Suprapubic skin (tissue), 4 donors: ENCODE measurements at regions not wholly inside any gene's neighbourhood (a gene's known extent, or its start where the extent isn't known, plus 50 kb on each side); places are given as distances from the start of the nearest gene placed in this dataset.

Source experiments
- DNase-seq, 2 donors: peaks; one replicate each; pipeline ENCODE4 v3.0.0-alpha.2; 2019; ENCODE audit warnings: low spot score in 2 of 2
- H3K27ac ChIP-seq: fragments of 200-600 bp; sonication (generic); one replicate; pipeline ENCODE4 v1.5.1; 2019
- H3K27me3 ChIP-seq: fragments of 200-600 bp; sonication (generic); one replicate; pipeline ENCODE4 v1.5.1; 2019
- H3K36me3 ChIP-seq: fragments of 200-600 bp; sonication (generic); one replicate; pipeline ENCODE4 v1.5.1; 2019
- H3K4me1 ChIP-seq: fragments of 200-600 bp; sonication (generic); one replicate; pipeline ENCODE4 v1.5.1; 2019
- H3K4me3 ChIP-seq: fragments of 200-600 bp; sonication (generic); one replicate; pipeline ENCODE4 v1.5.1; 2019; ENCODE audit warnings: mild to moderate bottlenecking
- H3K9me3 ChIP-seq: fragments of 200-600 bp; sonication (generic); one replicate; pipeline ENCODE4 v1.5.1; 2019
- CTCF ChIP-seq, 2 donors: fragments of 200-600 bp in 1 of 2; fragments of 450-650 bp in 1 of 2; sonication (generic) in 1 of 2; IDR thresholded peaks; one replicate each; pipeline ENCODE4 v1.5.1; 2016 to 2019; ENCODE audit warnings: antibody characterized with exemption in 2 of 2, mild to moderate bottlenecking in 1 of 2, moderate library complexity in 1 of 2
- EP300 ChIP-seq: sonication (generic); formaldehyde crosslinking; IDR thresholded peaks from one replicate; pipeline ENCODE4 v1.6.1; 2017; ENCODE audit warnings: antibody characterized with exemption
- POLR2A ChIP-seq, 2 donors: fragments of 450-650 bp; IDR thresholded peaks; one replicate each; pipeline ENCODE4 v1.6.1; 2017; ENCODE audit warnings: antibody characterized with exemption in 2 of 2, mild to moderate bottlenecking in 2 of 2, moderate library complexity in 2 of 2
- POLR2AphosphoS5 ChIP-seq, 3 donors: sonication (generic); formaldehyde crosslinking; IDR thresholded peaks; one replicate each; pipeline ENCODE4 v1.6.1; 2017; ENCODE audit warnings: antibody characterized with exemption in 3 of 3
- WGBS: methylation state at CpG from one replicate; pipeline ENCODE4 v1.1.5; 2018; 5-methylcytosine and 5-hydroxymethylcytosine counted together

GRCh38 chr5:57600321-57600720, 117.7 kb upstream of the ACTBL2 start:
- no peaks in the 10 kb centered on the region for H3K27me3 ChIP-seq
- no peak overlapping the region for H3K27ac ChIP-seq
- H3K4me1 ChIP-seq: no peaks in the 10 kb centered on the region
- DNase-seq: no peak
- no peak overlapping the region for H3K4me3 ChIP-seq
- H3K9me3 ChIP-seq: no peaks in the 10 kb centered on the region
- TF ChIP-seq POLR2A (IDR thresholded peaks at IDR 0.05) (no peak), EP300 (no peak), CTCF (IDR thresholded peaks at IDR 0.05) (no peak), POLR2AphosphoS5 (IDR thresholded peaks at IDR 0.05) (no peak)
- no peaks in the 10 kb centered on the region for H3K36me3 ChIP-seq
- 55% methylated on average over 1 of the region's 1 CpG for WGBS

- Histone ChIP-seq H3K27me3 (no peaks in the 10 kb centered on the region), H3K4me1 (no peaks in the 10 kb centered on the region), H3K9me3 (no peaks in the 10 kb centered on the region), H3K36me3 (no peaks in the 10 kb centered on the region), H3K27ac (no peak overlapping the region), H3K4me3 (no peak overlapping the region)
- TF ChIP-seq POLR2A (IDR thresholded peaks at IDR 0.05): no peak
- TF ChIP-seq CTCF (IDR thresholded peaks at IDR 0.05): no peak
- TF ChIP-seq POLR2AphosphoS5 (IDR thresholded peaks at IDR 0.05): no peak
- TF ChIP-seq EP300: no peak
- DNase-seq: no peak
- 77% methylated on average over 3 of the region's 3 CpGs for WGBS
Observed at GRCh38 chr5:57598756-57599155, 116.1 kb upstream of the ACTBL2 start.

- no peak overlapping the region for H3K27ac ChIP-seq
- WGBS: 94% methylated on average over 10 of the region's 10 CpGs
- H3K9me3 ChIP-seq: no peaks in the 10 kb centered on the region
- no peak for TF ChIP-seq EP300
- TF ChIP-seq CTCF (IDR thresholded peaks at IDR 0.05): no peak
- no peak for TF ChIP-seq POLR2A (IDR thresholded peaks at IDR 0.05)
- no peak for TF ChIP-seq POLR2AphosphoS5 (IDR thresholded peaks at IDR 0.05)
- no peaks in the 10 kb centered on the region for H3K4me1 ChIP-seq
- H3K4me3 ChIP-seq: no peak overlapping the region
- no peak for DNase-seq
- no peaks in the 10 kb centered on the region for H3K27me3 ChIP-seq
- H3K36me3 ChIP-seq: no peaks in the 10 kb centered on the region
Observed at GRCh38 chr5:57598097-57598496, 115.5 kb upstream of the ACTBL2 start.

GRCh38 chr5:57595523-57595991, 112.9 kb upstream of the ACTBL2 start:
- Histone ChIP-seq H3K9me3 (no peaks in the 10 kb centered on the region), H3K4me1 (no peaks in the 10 kb centered on the region), H3K36me3 (no peaks in the 10 kb centered on the region), H3K4me3 (no peak overlapping the region), H3K27me3 (no peaks in the 10 kb centered on the region), H3K27ac (no peak overlapping the region)
- no peak for DNase-seq
- WGBS: 79% methylated on average over 1 of the region's 1 CpG
- no peak for TF ChIP-seq POLR2A (IDR thresholded peaks at IDR 0.05)
- no peak for TF ChIP-seq EP300
- TF ChIP-seq CTCF (IDR thresholded peaks at IDR 0.05): no peak
- no peak for TF ChIP-seq POLR2AphosphoS5 (IDR thresholded peaks at IDR 0.05)

- H3K4me3 ChIP-seq: no peak overlapping the region
- no peaks in the 10 kb centered on the region for H3K27me3 ChIP-seq
- TF ChIP-seq EP300 (no peak), CTCF (IDR thresholded peaks at IDR 0.05) (no peak), POLR2A (IDR thresholded peaks at IDR 0.05) (no peak), POLR2AphosphoS5 (IDR thresholded peaks at IDR 0.05) (no peak)
- H3K4me1 ChIP-seq: no peaks in the 10 kb centered on the region
- H3K36me3 ChIP-seq: no peaks in the 10 kb centered on the region
- DNase-seq: no peak
- WGBS: 76% methylated on average over 6 of the region's 6 CpGs
- H3K9me3 ChIP-seq: no peaks in the 10 kb centered on the region
- no peak overlapping the region for H3K27ac ChIP-seq
Observed at GRCh38 chr5:57594436-57594835, 111.8 kb upstream of the ACTBL2 start.
